Inflammatory macrophage treated with lipopolysaccharide for 4 hours (primary cell): ENCODE measurements at regions not wholly inside any gene's neighbourhood (a gene's known extent, or its start where the extent isn't known, plus 50 kb on each side); places are given as distances from the start of the nearest gene placed in this dataset.
"Not testable (repeated sequence)": the region's sequence is repeated elsewhere in the genome, so short reads cannot be mapped to it uniquely, and the experiment has no call there.

ENCODE experiments used
- DNase-seq: peaks from one replicate; pipeline ENCODE4 v3.0.0-alpha.2; 2020

GRCh38 chr1:145553795-145554194, 54.0 kb upstream of the GPR89A start:
- not testable (repeated sequence) for DNase-seq

- DNase-seq = no peak
These were observed 62.7 kb upstream of the GPR89A start for GRCh38 chr1:145545055-145545454.

GRCh38 chr1:145541685-145542084, 66.1 kb upstream of the GPR89A start:
- DNase-seq = not testable (repeated sequence)

GRCh38 chr1:145541246-145541645, 66.5 kb upstream of the GPR89A start:
- not testable (repeated sequence) for DNase-seq

GRCh38 chr1:145538118-145538882, 69.5 kb upstream of the GPR89A start:
- not testable (repeated sequence) for DNase-seq

- DNase-seq = not testable (repeated sequence)
These were observed 70.8 kb upstream of the GPR89A start for GRCh38 chr1:145537003-145537402.

- not testable (repeated sequence) for DNase-seq
These were observed 72.3 kb upstream of the GPR89A start for GRCh38 chr1:145535461-145535860.

GRCh38 chr1:145528068-145528564, 79.7 kb upstream of the GPR89A start:
- DNase-seq = not testable (repeated sequence)

GRCh38 chr1:145520159-145520558, 87.6 kb upstream of the GPR89A start:
- DNase-seq = not testable (repeated sequence)

GRCh38 chr1:145519302-145519701, 88.5 kb upstream of the GPR89A start:
- DNase-seq = not testable (repeated sequence)

GRCh38 chr1:145513017-145513416, 87.6 kb upstream of the NBPF20 start:
- not testable (repeated sequence) for DNase-seq

- DNase-seq = not testable (repeated sequence)
These were observed 82.7 kb upstream of the NBPF20 start for GRCh38 chr1:145508053-145508452.

GRCh38 chr1:145505663-145506647, 80.6 kb upstream of the NBPF20 start:
- not testable (repeated sequence) for DNase-seq

GRCh38 chr1:145504834-145505413, 79.5 kb upstream of the NBPF20 start:
- DNase-seq = not testable (repeated sequence)

- DNase-seq = not testable (repeated sequence)
These were observed 78.9 kb upstream of the NBPF20 start for GRCh38 chr1:145504310-145504709.

- DNase-seq = not testable (repeated sequence)
These were observed 74.8 kb upstream of the NBPF20 start for GRCh38 chr1:145500251-145500650.

GRCh38 chr1:145495077-145495871, 69.9 kb upstream of the NBPF20 start:
- DNase-seq = not testable (repeated sequence)

- not testable (repeated sequence) for DNase-seq
These were observed 63.0 kb upstream of the NBPF20 start for GRCh38 chr1:145488193-145488933.

- not testable (repeated sequence) for DNase-seq
These were observed 61.8 kb upstream of the NBPF20 start for GRCh38 chr1:145487156-145487555.

- DNase-seq = peak; percentile 24
These were observed 58.9 kb upstream of the NBPF20 start for GRCh38 chr1:145484257-145484656.

GRCh38 chr1:145482214-145482860, 56.9 kb upstream of the NBPF20 start:
- DNase-seq = not testable (repeated sequence)
